ENCODE measurements at regions not wholly inside any gene's neighbourhood (a gene's known extent, or its start where the extent isn't known, plus 50 kb on each side); places are given as distances from the start of the nearest gene placed in this dataset.

- no peak for TF ChIP-seq ZBTB33 (IDR thresholded peaks at IDR 0.05)
- TF ChIP-seq HNF4A (conservative IDR thresholded peaks at IDR 0.05): no peak
- no peak for TF ChIP-seq TAF1 (conservative IDR thresholded peaks at IDR 0.05)
Measured at GRCh38 chr5:109482748-109483147, 73.0 kb upstream of the PJA2 start.
